ENCODE measurements at regions not wholly inside any gene's neighbourhood (a gene's known extent, or its start where the extent isn't known, plus 50 kb on each side); places are given as distances from the start of the nearest gene placed in this dataset.

DNA sequence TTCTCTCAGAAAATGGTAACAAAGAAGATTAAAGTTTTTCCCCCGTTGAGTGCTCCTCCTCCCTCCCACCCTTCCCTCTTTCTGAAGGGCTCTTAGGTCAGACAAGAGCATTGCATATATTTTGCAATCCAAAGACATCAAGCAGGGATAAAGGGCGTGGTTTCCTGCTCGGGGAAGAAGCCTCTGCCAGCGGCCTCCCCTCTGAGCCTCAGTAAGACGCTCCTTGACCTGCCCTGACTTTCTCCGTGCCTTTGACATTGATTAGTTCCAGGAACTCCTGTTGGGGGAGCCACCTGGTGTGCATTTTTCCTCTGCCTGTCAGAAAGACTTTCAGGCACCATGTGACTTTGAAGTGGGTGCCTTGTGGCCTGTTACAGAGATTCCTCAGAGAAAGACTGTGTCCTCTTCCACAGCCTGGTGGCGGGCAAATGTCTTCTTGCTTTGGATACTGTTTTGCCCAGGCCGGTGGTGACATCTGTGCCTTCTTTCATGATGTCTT lies 87.2 kb upstream of the TBL1XR1 start:
- TF ChIP-seq, protein P1, sequence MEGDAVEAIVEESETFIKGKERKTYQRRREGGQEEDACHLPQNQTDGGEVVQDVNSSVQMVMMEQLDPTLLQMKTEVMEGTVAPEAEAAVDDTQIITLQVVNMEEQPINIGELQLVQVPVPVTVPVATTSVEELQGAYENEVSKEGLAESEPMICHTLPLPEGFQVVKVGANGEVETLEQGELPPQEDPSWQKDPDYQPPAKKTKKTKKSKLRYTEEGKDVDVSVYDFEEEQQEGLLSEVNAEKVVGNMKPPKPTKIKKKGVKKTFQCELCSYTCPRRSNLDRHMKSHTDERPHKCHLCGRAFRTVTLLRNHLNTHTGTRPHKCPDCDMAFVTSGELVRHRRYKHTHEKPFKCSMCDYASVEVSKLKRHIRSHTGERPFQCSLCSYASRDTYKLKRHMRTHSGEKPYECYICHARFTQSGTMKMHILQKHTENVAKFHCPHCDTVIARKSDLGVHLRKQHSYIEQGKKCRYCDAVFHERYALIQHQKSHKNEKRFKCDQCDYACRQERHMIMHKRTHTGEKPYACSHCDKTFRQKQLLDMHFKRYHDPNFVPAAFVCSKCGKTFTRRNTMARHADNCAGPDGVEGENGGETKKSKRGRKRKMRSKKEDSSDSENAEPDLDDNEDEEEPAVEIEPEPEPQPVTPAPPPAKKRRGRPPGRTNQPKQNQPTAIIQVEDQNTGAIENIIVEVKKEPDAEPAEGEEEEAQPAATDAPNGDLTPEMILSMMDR (IDR thresholded peaks at IDR 0.05) = no peak
- TF ChIP-seq POLR2A (IDR thresholded peaks at IDR 0.05) = no peak
- peak in 3 of 4 donors; percentile 70 to 73 (median 73) for TF ChIP-seq POLR2AphosphoS5 (IDR thresholded peaks at IDR 0.05)
- peak in 1 of 4 donors; percentile 25 for TF ChIP-seq EP300 (IDR thresholded peaks at IDR 0.05)
